Embryonic facial prominence (tissue), 1 donor: ENCODE measurements at regions not wholly inside any gene's neighbourhood (a gene's known extent, or its start where the extent isn't known, plus 50 kb on each side); places are given as distances from the start of the nearest gene placed in this dataset.
"Not testable (repeated sequence)": the region's sequence is repeated elsewhere in the genome, so short reads cannot be mapped to it uniquely, and the experiment has no call there.

Source experiments
- DNase-seq: peaks from one replicate; pipeline ENCODE4 v3.0.0-alpha.2; 2016; ENCODE audit errors: extremely low spot score

DNA sequence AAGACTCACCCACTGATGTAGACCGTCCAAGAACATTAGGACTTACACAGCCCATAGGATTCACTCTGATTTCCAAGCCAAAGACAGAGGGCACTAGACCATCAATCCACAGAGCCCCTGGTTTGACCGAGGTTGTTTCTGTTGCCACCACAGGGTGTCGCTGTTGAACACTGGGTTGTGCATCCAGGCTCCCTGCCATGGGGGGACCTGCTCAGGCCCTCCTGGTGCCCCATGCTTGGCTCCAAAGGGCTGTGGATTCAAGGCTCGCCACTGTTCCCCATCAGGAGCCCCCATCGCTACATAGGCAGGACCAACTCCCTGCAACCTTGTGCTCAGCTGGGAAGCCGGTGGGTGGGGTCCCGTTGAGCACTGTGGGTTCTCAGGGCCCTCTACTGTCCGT is 128.0 kb upstream of the ANO1 start:
- DNase-seq: no peak

GRCh38 chr11:69950621-69951020 is 127.5 kb upstream of the ANO1 start:
- no peak for DNase-seq

DNA sequence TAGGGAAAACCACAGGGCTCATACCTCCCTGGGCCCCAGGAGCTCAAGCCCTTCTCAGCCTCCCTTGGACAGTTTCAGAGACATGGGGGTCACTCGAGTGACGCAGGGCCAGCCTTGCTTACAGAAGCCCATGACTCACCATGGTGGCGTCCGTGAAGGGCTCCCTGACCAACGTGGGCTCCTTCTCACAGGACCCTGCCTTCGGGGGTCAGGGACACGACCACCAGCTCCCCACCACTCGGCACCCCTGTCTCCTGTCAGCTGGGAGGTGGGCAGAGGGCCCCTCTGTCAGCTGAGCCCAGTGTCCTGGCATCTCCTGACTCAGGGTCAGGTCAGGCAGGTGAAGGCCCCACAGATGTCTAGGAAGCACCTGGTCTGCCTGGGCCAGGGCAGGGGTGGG is 126.3 kb upstream of the ANO1 start:
- DNase-seq: no peak

DNA sequence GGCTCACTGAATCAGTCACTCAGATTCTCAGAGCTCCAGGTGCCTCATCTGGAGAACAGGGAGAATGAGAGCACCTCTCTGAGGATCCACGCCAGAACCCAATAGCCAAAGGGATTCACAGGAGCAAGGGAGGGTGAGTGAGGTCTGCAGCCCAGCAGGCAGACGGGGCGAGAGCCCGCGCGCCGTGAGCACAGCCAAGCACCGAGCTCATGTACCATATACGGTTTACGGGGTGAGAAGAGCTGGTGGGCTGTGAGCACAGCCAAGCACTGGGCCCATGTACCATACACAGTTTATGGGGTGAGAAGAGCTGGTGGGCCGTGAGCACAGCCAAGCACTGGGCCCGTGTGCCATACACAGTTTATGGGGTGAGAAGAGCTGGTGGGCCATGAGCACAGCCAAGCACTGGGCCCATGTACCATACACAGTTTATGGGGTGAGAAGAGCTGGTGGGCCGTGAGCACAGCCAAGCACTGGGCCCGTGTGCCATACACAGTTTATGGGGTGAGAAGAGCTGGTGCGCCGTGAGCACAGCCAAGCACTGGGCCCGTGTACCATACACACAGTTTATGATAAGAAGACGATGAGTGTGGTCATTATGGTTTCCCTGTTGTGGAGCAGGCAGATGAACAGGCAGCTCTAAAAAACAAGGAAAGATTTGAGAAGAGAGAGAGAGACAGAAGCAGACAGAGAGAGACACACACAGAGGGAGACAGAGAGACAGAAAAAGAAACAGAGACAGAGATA is 125.7 kb upstream of the ANO1 start:
- DNase-seq: not testable (repeated sequence)

- DNase-seq: no peak
These were observed 124.8 kb upstream of the ANO1 start for GRCh38 chr11:69953356-69953755.

DNA sequence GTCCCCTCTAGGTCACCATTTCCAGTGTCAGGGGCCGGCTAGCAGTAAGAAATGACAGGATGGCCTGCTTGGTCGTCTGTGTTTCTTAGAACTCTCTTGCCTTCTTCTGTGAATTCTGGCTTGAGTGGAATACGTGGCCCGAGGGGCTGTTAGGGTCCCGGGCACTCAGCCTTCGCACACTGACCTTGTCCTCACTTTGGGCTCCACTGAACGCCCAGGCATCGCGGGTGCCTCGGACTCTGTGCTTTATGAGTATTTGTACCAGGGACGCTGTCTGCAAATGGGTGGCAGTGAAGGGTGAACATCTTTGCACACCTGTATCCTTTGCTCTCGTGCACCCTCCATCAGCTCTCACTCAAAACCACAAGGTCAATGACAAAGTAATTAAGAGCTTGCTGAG is 123.4 kb upstream of the ANO1 start:
- DNase-seq: no peak

- DNase-seq: no peak
These were observed 121.4 kb upstream of the ANO1 start for GRCh38 chr11:69956669-69957190.

DNA sequence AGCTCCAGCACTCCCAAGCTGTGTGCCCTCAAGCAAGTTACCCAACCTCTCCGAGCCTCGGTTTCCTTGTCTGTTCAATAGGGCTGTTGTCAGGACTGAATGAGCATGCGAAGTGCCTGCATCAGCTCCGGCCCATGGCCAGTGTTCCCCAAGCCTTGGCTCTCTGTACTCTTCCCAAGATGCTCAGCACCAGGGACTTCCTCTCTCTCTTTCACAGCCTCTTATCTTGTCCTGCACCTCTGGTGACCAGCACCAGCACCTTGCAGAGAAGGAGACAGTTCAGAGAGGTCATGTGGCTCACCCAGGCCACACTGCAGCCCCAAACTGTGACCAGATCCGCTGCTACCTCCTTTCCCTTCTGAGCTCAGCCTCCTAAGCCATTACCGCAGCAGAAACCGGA is 120.3 kb upstream of the ANO1 start:
- DNase-seq: no peak

- no peak for DNase-seq
These were observed 119.8 kb upstream of the ANO1 start for GRCh38 chr11:69958308-69958707.

DNA sequence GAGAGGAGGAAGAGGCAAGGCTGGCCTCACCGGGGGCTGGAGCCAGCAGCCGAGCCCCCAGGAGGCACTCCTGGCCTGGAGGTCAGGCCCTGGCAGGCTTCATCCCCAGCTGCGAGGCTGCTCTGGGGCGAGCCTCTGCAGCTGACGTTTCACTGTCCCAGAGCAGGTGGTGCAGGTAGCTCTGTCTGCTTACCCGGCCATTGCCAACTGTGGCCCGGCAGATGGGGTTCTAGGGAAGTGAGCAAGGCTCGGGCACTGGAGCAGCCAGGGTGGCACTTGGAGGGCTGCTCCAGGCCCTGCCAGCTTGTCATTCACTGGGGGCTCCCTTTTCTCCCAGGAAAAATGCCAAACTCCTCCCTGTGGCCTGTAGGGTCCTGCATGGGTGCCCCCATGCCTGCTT is 118.7 kb upstream of the ANO1 start:
- no peak for DNase-seq

GRCh38 chr11:69961738-69962137 is 116.4 kb upstream of the ANO1 start:
- DNase-seq: no peak

GRCh38 chr11:69962152-69962551 is 116.0 kb upstream of the ANO1 start:
- DNase-seq: no peak

DNA sequence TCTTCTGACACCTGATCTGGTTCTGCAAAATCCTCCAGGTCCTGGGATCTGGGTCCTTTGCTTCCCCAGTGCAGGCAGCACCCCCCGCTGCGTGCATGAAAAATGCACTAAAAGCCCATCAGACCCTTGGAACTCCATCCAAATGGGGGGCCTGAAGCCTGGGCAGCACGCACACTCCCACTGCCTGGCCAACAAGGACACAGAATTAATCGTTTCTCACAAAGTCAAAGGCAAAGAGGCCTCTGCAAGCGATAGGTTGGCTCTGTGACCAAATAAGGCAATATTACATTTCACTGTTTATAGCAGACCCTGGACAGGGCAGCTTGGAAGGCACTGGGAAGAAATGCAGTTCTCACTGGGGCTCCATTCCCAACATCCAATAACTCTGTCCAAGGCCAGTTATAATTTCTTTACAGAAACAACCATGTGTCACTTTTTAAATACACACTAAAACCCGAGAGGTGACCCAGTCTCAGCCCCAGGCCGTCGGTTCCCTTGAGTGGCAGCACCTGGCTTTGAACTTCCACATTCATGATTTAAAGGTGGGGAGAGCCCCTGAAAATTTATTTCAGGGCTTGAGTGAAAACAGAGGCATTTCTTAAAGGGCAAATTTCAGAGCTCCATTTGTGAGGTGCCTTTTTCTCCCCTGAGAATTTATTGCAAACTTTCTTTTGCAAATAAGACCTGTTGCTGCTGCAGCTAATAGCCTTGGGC is 114.4 kb upstream of the ANO1 start:
- DNase-seq: no peak

- no peak for DNase-seq
These were observed 113.9 kb upstream of the ANO1 start for GRCh38 chr11:69964247-69964643.

DNA sequence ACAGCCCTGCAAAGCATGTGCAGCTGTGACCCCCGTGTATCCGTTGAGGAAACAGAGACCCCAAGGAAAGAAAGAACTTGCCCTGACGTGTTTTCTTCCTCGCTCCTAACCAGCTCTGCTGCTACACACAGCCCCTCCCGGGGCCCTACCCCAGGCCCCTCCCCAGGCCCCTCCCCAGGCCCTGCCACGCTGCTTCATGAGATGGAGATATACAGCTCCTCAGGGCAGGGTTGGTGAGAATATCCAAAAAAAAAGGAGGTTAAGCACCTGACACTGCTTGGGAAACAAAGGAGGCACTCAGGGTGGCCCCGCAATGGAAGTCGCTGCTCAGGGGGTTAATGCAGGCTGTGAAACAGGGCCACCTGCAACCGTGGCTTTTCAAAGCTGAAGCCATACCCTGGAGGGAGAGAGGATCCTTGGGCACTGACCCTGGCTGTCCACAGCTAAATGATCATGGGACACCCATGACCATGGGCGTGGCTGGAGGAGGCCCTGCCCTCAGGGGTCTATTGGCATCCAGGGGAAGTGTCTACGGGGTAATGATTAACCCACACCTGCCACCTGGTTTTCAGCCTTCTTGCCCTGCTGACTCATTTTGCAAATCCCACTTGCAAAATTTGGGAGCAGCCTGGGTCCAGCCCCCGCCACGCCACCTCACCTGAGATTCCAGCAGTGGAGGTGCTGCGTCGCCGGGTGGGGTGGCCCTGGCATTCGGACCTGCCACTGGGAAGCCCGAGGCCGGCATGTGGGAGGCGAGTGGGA is 112.1 kb upstream of the ANO1 start:
- DNase-seq: no peak

DNA sequence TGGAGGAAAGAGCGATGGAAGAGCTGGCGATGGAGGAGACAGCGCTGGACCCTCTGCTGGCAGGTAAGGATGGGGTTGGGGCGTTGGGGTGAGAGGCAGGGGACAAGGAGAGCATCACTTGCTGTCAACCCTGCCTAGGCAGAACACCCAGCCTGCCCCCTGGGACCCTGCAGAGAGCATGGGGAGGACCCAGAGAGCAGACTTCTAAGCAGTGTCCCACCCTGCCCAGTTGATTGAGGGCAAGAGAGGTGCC is 111.6 kb upstream of the ANO1 start:
- DNase-seq: no peak

DNA sequence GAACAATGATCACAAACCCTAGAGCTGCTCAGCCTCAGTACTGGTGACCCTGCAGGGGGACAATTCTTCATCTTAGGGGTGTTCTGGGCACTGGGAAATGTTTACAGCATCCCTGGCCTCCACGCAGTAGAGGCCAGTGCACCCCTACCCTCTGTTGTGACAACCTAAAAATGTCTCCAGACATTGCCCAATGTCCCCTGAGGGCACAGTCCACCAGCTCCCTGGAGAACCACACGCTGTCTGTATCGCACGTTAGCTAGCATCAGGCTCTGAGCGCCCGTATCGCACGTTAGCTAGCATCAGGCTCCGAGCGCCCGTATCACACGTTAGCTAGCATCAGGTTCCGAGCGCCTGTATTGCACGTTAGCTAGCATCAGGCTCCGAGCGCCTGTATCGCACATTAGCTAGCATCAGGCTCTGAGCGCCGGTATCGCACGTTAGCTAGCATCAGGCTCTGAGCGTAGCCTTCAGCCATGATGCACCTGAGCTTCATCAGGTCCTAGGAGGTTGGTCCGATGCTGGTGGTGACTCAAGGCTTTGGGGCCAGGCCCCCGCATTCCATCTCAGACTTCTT is 111.1 kb upstream of the ANO1 start:
- no peak for DNase-seq

- no peak for DNase-seq
These were observed 110.6 kb upstream of the ANO1 start for GRCh38 chr11:69967484-69967883.

GRCh38 chr11:69968396-69969347 is 109.4 kb upstream of the ANO1 start:
- DNase-seq: no peak

DNA sequence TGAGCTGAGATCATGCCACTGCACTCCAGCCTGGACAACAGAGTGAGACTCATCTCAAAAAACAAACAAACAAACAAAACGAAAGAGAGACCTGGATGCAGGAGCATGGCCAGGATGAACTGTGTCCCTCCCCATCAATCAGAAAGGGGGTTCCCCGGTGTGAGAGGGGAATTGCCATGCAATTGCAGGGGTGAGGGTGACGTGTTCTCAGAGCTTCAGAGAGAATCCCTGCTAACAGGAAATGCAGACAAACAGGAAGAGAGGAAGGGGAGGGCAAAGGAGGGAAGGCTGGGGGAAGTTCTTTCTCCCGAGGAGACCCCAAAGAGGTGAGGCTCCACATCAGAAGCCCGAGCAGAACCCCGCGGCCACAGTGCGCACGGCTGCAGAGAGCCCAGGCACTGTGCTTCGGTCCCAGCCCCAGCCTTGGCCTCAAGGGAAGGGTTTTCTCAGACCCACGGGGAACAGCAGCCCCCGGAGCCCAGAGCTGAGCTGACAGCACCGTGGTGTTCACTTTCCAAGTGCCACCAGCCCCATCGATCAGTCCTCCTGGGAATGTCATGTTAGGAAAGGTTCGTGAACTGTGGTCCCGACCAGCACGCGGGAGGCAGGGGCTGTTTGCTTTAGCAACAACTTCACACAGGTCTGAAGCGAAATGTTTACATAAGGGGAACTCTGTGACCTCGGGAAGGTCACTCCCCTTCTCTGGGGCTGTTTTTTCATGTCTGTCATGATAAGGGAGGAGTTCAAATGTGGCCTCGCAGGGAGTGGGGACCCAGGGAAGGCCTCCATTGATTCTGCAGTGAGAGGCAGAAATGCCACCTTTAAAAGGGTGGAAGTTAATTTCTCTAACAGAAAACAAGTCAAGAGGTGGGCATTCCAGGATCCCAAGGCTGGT is 108.0 kb upstream of the ANO1 start:
- no peak for DNase-seq
